Activated T-helper 17 cell treated with anti-CD3 and anti-CD28 coated beads, Interleukin-2, amount 50 U/mL, for 72 hours (primary cell): ENCODE measurements at regions not wholly inside any gene's neighbourhood (a gene's known extent, or its start where the extent isn't known, plus 50 kb on each side); places are given as distances from the start of the nearest gene placed in this dataset.
"Not testable (repeated sequence)": the region's sequence is repeated elsewhere in the genome, so short reads cannot be mapped to it uniquely, and the experiment has no call there.

Source experiments
- ATAC-seq: fragments of 150-1000 bp; cut with Tn5 transposase; replicated peaks from 2 replicates; pipeline ENCODE4 v1.10.0; 2021; ENCODE audit warnings: mild to moderate bottlenecking, moderate library complexity
- H3K27ac Mint-ChIP-seq: one replicate; pipeline ENCODE4 v1.8.0; 2022; ENCODE audit warnings: mixed read lengths
- H3K27me3 Mint-ChIP-seq: one replicate; pipeline ENCODE4 v1.8.0; 2022; ENCODE audit warnings: mixed read lengths
- H3K36me3 Mint-ChIP-seq: one replicate; pipeline ENCODE4 v1.8.0; 2022; ENCODE audit warnings: low read depth, mild to moderate bottlenecking, mixed read lengths
- H3K4me1 Mint-ChIP-seq: one replicate; pipeline ENCODE4 v1.8.0; 2022; ENCODE audit warnings: mixed read lengths
- H3K4me3 Mint-ChIP-seq: one replicate; pipeline ENCODE4 v1.8.0; 2022; ENCODE audit warnings: mild to moderate bottlenecking, mixed read lengths
- H3K9me3 Mint-ChIP-seq: one replicate; pipeline ENCODE4 v1.8.0; 2022; ENCODE audit warnings: mixed read lengths

DNA sequence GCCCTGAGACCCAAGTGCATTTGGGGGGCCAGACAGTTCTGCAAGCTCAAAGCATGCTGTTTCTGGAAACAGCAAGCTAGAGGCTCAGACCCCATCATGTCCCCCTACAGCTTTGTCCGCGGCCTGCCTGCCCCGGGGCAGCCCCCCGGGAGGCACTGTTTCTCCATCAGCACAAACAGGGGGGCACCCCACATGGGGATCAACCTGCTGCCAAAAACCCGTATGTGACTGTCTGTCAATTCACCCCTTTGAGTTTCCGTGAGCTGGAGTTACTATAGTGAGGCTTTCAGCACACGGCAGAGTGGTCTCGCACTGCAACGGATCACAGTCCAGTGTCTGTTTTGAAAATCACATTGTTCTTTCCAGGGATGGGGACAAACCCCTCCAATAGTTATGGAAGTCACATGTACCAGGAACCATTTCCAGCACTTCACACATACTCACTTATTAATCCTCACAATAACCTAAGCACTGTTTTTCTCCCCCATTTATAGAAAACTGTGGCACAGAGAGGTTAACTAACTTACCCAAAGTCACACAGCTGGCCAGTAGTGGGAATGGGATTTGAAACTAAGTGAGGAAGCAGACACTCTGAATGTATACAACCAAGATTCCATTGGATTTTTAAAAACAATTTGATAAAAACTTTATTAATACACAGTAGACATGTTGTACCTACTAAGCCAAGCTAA, 269.0 kb downstream of the C16orf95 start:
- H3K27me3 Mint-ChIP-seq: peaks cover 7% of the 10 kb centered on the region
- H3K36me3 Mint-ChIP-seq: no peaks in the 10 kb centered on the region
- H3K4me3 Mint-ChIP-seq: no peak overlapping the region
- peaks cover 3% of the 10 kb centered on the region for H3K9me3 Mint-ChIP-seq
- ATAC-seq: no peak
- no peaks in the 10 kb centered on the region for H3K4me1 Mint-ChIP-seq
- no peak overlapping the region for H3K27ac Mint-ChIP-seq

DNA sequence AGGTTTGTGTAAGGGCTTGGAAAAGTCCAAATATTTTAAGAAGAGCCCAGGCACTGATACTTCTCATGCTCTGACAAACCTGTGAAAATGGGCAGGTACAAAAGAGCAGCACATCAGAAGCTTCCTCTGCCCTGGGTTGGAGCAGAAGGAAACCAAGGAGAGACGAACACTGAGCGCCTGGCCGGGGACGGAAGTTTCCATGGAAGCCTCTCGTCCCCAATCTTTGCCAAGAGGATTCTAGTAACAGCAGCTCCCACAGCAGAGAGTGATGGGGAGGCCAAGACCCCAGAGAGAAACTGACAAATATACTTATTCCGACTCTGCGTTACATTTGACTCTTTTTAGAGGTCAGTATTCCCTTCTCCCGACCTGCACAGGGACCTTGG, 268.5 kb downstream of the C16orf95 start:
- H3K36me3 Mint-ChIP-seq: no peaks in the 10 kb centered on the region
- peaks cover 8% of the 10 kb centered on the region for H3K27me3 Mint-ChIP-seq
- no peak for ATAC-seq
- H3K9me3 Mint-ChIP-seq: peaks cover 3% of the 10 kb centered on the region
- H3K27ac Mint-ChIP-seq: no peak overlapping the region
- no peaks in the 10 kb centered on the region for H3K4me1 Mint-ChIP-seq
- no peak overlapping the region for H3K4me3 Mint-ChIP-seq

DNA sequence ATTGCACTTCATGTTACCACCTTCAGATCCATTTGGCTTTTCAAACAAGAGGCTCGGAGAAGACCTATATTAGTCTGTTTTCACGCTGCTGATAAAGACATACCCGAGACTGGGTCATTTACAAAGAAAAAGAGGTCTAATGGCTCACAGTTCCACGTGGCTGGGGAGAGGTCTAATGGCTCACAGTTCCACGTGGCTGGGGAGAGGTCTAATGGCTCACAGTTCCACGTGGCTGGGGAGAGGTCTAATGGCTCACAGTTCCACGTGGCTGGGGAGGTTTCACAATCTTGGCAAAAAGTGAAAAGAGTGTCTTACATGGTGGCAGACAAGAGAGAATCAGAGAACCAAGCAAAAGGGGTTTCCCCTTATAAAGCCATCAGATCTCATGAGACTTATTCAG, 268.0 kb downstream of the C16orf95 start:
- not testable (repeated sequence) for ATAC-seq, H3K4me1 Mint-ChIP-seq, H3K36me3 Mint-ChIP-seq, H3K27ac Mint-ChIP-seq, H3K27me3 Mint-ChIP-seq, H3K9me3 Mint-ChIP-seq, H3K4me3 Mint-ChIP-seq

DNA sequence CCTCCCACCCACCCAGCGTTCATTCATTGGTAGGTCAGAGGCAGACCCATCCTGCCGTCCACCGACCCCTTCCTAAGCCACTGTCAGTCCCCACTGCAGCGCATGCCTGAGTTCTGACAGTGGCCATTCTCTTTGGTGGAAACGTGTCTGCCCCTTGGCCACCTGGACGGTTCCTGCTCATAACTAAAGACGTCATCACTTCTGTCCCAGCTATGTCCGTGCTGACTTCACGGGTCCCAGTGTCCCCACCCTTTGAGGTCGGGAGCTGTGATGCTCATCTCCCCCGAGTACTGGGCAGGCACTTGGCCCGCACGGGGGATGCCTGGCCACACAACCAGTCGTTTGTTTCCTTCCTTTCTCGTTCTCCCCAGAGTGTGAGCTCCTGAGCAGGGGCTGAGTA, 267.1 kb downstream of the C16orf95 start:
- no peak overlapping the region for H3K27ac Mint-ChIP-seq
- no peak for ATAC-seq
- H3K9me3 Mint-ChIP-seq: peaks cover 8% of the 10 kb centered on the region
- no peaks in the 10 kb centered on the region for H3K4me1 Mint-ChIP-seq
- H3K27me3 Mint-ChIP-seq: peaks cover 16% of the 10 kb centered on the region
- no peak overlapping the region for H3K4me3 Mint-ChIP-seq
- H3K36me3 Mint-ChIP-seq: no peaks in the 10 kb centered on the region

DNA sequence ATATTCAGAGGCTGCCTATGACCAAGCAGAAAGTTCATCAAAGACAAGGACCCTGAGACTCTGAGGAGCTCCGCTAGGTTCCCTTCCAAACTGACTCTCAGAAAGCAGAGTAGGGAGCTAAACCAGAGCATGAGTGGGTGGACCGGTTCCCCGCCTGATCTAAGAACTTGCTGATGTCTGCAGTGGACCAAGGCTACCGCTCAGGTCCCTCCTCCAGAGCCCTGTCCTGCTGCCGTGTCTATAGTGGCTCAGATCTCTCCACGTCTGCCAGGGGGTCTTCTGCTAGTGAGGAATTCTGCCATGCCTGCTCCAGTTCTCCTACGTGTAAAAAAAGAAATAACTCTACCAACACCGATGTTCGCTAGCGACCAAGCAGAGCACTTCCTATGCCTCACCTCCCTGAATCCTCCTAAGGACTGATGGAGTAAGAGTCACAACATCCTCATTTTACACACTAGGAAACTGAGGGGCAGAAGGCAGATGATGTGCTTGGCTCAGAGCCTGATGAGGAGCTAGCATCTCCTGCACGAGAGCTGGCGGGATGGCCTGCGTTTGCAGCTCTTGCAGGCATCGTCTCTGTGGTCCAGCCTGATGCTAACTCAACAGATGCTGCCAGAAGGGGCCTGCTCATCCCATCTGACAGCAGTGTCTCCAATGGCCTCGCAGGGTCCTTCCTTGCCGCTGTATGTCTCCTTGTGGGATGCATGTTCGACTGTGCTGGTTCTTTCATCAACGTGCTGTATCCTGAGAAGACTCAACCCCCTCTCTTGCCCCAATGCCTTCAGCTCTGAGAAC, 265.5 kb downstream of the C16orf95 start:
- no peaks in the 10 kb centered on the region for H3K36me3 Mint-ChIP-seq

DNA sequence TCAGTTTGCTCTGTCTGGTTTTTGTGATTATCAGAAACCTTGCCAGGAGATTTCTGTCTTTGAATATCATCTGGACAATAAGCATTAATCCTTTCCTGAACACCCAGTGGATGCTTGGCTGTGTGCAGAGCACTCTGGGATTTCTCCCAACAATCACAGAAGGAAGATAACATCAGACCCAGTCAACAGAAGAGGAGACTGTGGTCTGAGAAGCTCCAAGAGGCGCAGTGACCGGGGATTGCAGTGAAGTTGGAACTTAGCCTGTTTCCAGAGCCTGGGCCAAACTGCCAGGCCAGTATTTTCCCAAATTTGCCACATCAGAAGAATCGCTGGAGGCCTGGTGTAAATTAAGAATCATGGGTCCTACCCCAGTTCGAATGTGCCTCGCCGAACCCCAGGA, 264.7 kb downstream of the C16orf95 start:
- Mint-ChIP-seq H3K27me3 (peaks cover 17% of the 10 kb centered on the region), H3K27ac (no peak overlapping the region), H3K9me3 (peaks cover 8% of the 10 kb centered on the region), H3K4me3 (no peak overlapping the region), H3K36me3 (no peaks in the 10 kb centered on the region), H3K4me1 (no peaks in the 10 kb centered on the region)
- no peak for ATAC-seq

More for the DNA sequence above, 265.5 kb downstream of the C16orf95 start:
- H3K4me1 Mint-ChIP-seq: no peaks in the 10 kb centered on the region
- no peak overlapping the region for H3K4me3 Mint-ChIP-seq
- peaks cover 8% of the 10 kb centered on the region for H3K9me3 Mint-ChIP-seq
- H3K27ac Mint-ChIP-seq: no peak overlapping the region
- ATAC-seq: no peak
- H3K27me3 Mint-ChIP-seq: peaks cover 17% of the 10 kb centered on the region

DNA sequence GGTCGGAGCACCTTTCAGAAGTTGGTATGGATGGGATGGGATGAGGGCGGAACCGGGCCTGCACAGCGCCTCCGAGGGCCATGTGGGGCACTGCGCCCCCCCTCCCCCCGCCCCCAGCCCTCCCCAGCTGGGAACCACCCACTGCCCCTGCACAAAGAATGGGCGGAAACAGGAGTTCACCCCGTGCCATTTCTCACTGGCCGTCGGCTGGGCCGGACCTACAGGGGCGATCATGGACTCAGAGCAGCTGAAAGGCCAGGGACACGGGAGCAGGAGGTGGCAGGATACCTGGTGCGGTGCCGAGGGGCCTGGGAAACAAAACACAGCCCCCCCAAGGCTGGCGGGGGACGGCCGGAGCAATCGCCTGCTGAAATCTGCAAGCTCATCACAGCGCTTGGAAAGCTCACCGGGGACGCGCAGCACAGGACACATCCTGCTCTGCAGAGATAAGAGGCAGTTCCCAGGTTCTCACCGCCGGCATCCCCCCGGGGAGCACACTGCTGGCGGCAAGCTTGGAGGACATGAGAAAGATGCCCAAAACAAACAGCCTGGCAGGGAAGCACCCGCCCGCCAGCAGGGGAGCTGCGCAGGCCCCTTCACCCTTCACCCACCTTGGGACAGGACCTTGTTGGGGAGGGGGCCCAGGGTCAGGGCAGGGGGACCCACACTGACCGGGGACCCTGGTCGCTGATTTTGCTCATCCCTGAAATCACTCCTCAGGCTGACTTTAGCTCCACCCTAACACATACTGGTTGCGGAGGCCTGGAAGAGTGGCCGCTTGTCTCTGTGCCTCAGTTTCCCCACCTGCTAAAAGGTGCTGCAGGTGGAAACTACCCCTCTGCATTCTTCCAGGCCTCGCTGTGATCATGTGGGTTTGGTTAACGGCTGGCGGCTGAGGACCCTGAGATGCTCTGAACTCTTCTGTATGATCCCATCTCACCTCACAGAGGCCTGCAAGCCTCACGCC, 263.9 kb downstream of the C16orf95 start:
- no peak for ATAC-seq
- no peak overlapping the region for H3K27ac Mint-ChIP-seq
- H3K4me3 Mint-ChIP-seq: no peak overlapping the region

DNA sequence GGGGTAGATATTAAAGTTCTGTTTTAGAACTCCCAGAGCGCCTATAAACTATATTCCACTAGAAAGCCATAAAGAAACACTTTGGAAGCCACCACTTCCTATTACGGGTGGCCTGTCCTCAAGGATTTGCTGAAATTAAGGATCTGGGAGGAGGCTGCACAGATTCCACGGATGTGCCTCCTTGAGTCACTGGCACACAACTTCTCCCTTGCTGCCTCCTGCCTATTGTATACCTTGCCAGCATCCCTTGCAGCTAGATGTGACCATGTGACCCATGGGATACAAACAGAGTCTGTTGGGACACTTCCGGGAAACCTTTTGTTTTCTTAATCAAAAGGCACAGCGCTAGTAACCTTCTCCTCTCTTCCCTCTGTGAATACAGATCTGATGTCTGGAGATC, 263.0 kb downstream of the C16orf95 start:
- H3K27ac Mint-ChIP-seq: no peak overlapping the region
- ATAC-seq: no peak
- H3K9me3 Mint-ChIP-seq: peaks cover 8% of the 10 kb centered on the region
- H3K27me3 Mint-ChIP-seq: peaks cover 20% of the 10 kb centered on the region
- no peak overlapping the region for H3K4me3 Mint-ChIP-seq
- no peaks in the 10 kb centered on the region for H3K4me1 Mint-ChIP-seq
- no peaks in the 10 kb centered on the region for H3K36me3 Mint-ChIP-seq

More for the DNA sequence above, 263.9 kb downstream of the C16orf95 start:
- H3K36me3 Mint-ChIP-seq: no peaks in the 10 kb centered on the region
- no peaks in the 10 kb centered on the region for H3K4me1 Mint-ChIP-seq
- H3K9me3 Mint-ChIP-seq: peaks cover 8% of the 10 kb centered on the region
- H3K27me3 Mint-ChIP-seq: peaks cover 19% of the 10 kb centered on the region

DNA sequence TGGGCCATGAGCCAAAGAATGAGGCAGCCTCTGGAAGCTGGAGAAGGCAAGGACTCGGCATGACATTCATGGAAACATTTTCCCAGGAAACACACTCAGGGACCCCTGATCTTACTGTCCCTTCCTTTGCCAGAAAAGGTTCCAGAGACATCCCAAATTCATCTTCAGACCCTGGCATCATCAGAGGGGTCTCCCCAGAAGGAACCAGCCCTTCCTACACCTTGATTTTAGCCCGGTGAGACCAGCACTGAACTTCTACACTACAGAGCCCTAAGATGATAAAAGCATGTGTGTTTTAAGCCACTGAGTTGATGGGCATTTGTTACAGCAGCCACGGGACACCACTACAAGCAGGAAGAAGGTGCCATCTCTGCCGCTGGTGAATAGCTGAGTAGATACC, 262.3 kb downstream of the C16orf95 start:
- no peak overlapping the region for H3K4me3 Mint-ChIP-seq
- no peaks in the 10 kb centered on the region for H3K4me1 Mint-ChIP-seq

DNA sequence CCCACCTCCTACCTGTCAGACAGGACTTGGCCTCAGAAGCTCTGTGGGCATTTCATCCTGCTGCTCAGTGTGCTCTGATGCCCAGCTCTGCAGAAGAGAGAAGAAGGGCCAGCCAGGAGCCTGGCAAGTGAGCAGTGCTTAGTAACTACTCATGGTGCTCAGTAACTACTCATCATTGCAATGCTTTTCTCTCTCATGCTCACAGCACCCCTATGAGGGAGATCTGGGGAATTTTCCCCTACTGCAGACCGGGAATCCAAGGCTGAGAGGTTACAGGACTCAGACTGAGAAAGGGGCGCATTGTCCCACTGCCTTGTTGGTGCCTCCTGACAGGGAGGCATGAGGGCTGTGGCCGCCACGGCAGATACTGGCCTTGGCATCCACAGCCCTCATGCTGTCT, 261.1 kb downstream of the C16orf95 start:
- peaks cover 29% of the 10 kb centered on the region for H3K27me3 Mint-ChIP-seq
- H3K36me3 Mint-ChIP-seq: no peaks in the 10 kb centered on the region
- H3K27ac Mint-ChIP-seq: no peak overlapping the region
- H3K4me1 Mint-ChIP-seq: peaks cover 7% of the 10 kb centered on the region
- H3K9me3 Mint-ChIP-seq: peaks cover 6% of the 10 kb centered on the region
- no peak for ATAC-seq
- H3K4me3 Mint-ChIP-seq: no peak overlapping the region

More for the DNA sequence above, 262.3 kb downstream of the C16orf95 start:
- H3K27me3 Mint-ChIP-seq: peaks cover 24% of the 10 kb centered on the region
- no peak overlapping the region for H3K27ac Mint-ChIP-seq
- H3K9me3 Mint-ChIP-seq: peaks cover 6% of the 10 kb centered on the region
- no peak for ATAC-seq
- no peaks in the 10 kb centered on the region for H3K36me3 Mint-ChIP-seq

DNA sequence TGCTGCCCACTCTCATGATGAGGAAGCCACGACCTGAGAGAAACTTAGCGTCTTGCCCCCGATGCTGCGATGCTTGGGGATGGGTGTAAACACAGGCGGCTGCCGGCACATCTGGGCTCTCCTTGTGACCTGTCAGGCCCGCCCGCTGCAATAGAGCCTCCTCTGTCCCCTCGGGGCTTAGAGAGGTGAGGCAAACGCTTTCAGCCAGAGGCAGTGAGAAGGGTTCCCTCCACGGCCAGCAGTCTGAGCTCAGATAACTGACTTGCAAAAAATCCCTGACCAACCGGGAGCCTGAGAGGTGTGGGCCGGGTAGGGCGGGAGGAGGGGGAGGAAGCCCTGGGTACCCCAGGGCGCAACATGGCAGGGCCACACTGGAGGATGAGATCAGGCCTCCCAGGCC, 260.6 kb downstream of the C16orf95 start:
- Mint-ChIP-seq H3K27ac (no peak overlapping the region), H3K27me3 (peaks cover 32% of the 10 kb centered on the region), H3K4me1 (peaks cover 7% of the 10 kb centered on the region), H3K9me3 (peaks cover 6% of the 10 kb centered on the region), H3K4me3 (no peak overlapping the region), H3K36me3 (no peaks in the 10 kb centered on the region)
- no peak for ATAC-seq

DNA sequence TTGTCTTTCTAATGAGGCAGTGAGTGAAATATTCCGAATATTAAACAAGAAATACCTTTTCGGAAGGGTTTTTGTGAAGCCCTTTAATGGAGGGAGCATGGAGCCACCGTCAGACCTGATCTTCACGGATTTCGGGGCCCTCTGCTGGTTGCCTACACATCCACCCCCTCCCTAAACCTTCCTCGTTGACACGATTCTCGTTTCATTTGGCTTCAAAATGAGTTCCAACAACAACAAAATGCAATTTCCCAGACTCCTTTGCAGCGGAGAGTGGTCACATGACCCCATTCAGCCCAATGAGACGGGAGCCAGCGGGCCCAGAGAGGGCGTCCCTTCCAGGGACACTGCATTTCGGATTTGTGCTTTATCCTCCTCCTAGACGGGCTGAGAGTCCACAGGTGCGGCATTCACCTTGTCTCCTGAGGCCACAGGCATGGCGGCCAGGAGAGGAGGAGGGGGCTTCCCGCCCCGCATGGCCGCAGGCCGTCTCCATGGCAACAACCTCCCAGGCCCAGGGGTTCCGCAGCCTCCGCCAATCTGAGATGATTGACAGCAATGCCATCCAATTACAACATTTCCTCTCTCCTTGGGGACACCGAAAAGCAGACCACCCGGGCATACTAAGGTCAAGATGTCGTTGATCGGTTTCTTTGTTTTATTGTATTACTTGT, 259.8 kb downstream of the C16orf95 start:
- H3K36me3 Mint-ChIP-seq: no peaks in the 10 kb centered on the region
- ATAC-seq: no peak
- H3K4me1 Mint-ChIP-seq: peaks cover 7% of the 10 kb centered on the region
- H3K4me3 Mint-ChIP-seq: no peak overlapping the region
- H3K9me3 Mint-ChIP-seq: peaks cover 6% of the 10 kb centered on the region
- H3K27ac Mint-ChIP-seq: no peak overlapping the region
- H3K27me3 Mint-ChIP-seq: peaks cover 32% of the 10 kb centered on the region

DNA sequence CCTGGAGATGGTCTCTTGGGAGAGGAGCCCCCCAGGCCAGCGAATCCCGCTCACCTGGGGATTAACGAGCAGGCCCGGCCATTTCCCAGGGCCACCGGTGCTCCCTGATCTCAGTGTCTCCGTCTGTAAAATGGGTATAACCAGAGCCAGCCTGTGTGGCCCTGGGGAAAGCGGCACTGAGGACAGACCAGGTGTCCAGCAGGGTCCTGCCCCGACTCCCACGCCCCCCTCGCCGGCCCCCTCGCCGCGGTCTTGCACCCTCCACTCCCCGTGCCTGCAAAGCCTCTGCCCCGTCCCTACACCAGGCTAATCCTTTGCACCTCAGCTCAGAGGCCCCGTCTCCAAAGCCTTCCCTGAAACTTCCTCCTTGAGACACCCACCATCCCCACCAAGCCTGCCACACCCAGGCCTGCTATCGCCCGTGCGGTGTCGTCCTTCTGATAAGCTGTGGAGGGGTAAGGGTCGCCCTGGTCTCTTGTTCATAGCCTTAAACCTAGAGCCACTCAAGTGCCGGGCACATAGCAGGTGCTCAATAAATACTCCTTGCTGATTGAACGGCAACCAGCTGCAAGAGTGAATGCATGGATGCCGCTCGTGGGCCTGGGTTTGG, 259.1 kb downstream of the C16orf95 start:
- peaks cover 37% of the 10 kb centered on the region for H3K27me3 Mint-ChIP-seq

More for the DNA sequence above, 259.1 kb downstream of the C16orf95 start:
- H3K4me3 Mint-ChIP-seq: no peak overlapping the region
- H3K27ac Mint-ChIP-seq: no peak overlapping the region
- ATAC-seq: no peak
- no peaks in the 10 kb centered on the region for H3K36me3 Mint-ChIP-seq
- H3K9me3 Mint-ChIP-seq: peaks cover 6% of the 10 kb centered on the region
- peaks cover 7% of the 10 kb centered on the region for H3K4me1 Mint-ChIP-seq
